ENCODE measurements at regions not wholly inside any gene's neighbourhood (a gene's known extent, or its start where the extent isn't known, plus 50 kb on each side); places are given as distances from the start of the nearest gene placed in this dataset.

DNA sequence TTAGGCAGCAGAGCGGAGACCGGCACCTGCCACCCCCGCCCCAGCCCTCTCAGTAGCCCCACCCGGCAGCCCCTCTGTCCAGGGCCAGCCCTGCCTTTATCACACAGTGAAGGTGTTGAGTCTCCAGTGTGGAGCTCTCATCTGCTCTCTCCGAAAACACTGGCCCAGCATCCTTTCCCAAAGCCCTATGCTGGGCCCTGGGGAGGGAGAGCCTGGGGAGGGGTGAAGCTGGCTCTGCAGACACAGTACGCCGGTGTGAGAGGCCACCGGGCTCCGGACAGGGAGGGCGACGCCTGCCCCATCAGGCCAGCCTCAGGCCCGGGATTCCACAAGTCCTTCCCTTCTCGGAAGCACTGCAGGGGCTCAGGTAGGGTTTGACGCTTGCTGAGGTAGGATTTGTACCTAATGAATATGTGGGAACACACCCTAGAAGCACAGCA lies 186.9 kb downstream of the ERMARD start:
- Histone ChIP-seq H3K4me3 (replicated peaks in 1 of 3; ENCODE audit: insufficient read depth in 1 of 3, low read depth in 1 of 3, low read length in 3 of 3) (no peak overlapping the region), H3K36me3 (ENCODE audit: control insufficient read depth in 2 of 2, extremely low read depth in 1 of 2, insufficient read depth in 2 of 2, low read length in 2 of 2) (no peaks in the 10 kb centered on the region), H3K4me2 (ENCODE audit: insufficient read depth, low read length) (no peak overlapping the region), H3K9ac (replicated peaks; ENCODE audit: extremely low read depth, insufficient read depth, low read length) (no peak overlapping the region), H3K79me2 (ENCODE audit: control insufficient read depth, insufficient read depth, low read length) (no peaks in the 10 kb centered on the region), H4K20me1 (replicated peaks; ENCODE audit: control insufficient read depth, extremely low read depth, insufficient read depth, low read length) (no peaks in the 10 kb centered on the region), H3K27me3 (ENCODE audit: control insufficient read depth in 2 of 2, insufficient read depth in 2 of 2, low read length in 2 of 2) (no peaks in the 10 kb centered on the region), H3K9me3 (replicated peaks; ENCODE audit: control insufficient read depth, insufficient read depth, low read length) (no peaks in the 10 kb centered on the region), H2AFZ (ENCODE audit: low read depth, low read length) (no peak overlapping the region), H3K27ac (ENCODE audit: insufficient read depth, low read depth, low read length) (no peak overlapping the region), H3K9me1 (replicated peaks; ENCODE audit: control insufficient read depth, extremely low read depth, insufficient read depth, low read length) (no peaks in the 10 kb centered on the region), H3K4me1 (ENCODE audit: control insufficient read depth, extremely low read depth, insufficient read depth, low read length) (peaks cover 25% of the 10 kb centered on the region)
- dilution Hi-C loops (cut with MboI; ENCODE audit: extremely low pct_ligation_motif_present, low sequenced_read_pairs) = no loop called here
- FAIRE-seq (no peak), DNase-seq (ENCODE audit: low read depth, low spot score) (no peak)
- no TSS peak for BruUV-seq (replicated peaks)
- intact Hi-C loops (cut with micrococcal nuclease) = loop anchor here (10.0 kb wide), 1 partner anchor 213 kb away; the partner anchor contains the start of gene PHF10
- TF ChIP-seq MYC (IDR thresholded peaks at IDR 0.05; ENCODE audit: low read depth, low read length) (no peak), JUN (IDR thresholded peaks at IDR 0.05; ENCODE audit: borderline replicate concordance, insufficient read depth, insufficient read length, low read depth) (no peak), POLR2A (IDR thresholded peaks at IDR 0.05; ENCODE audit: low read depth, low read length) (no peak)
- ChIA-PET CTCF (no interaction called here), POLR2A (no interaction called here)

GRCh38 chr6:169937389-169938261 lies 186.2 kb downstream of the ERMARD start:
- H3K9me1 ChIP-seq (replicated peaks; ENCODE audit: control insufficient read depth, extremely low read depth, insufficient read depth, low read length) = no peaks in the 10 kb centered on the region
- dilution Hi-C loops (cut with MboI; ENCODE audit: extremely low pct_ligation_motif_present, low sequenced_read_pairs) = no loop called here
- H3K36me3 ChIP-seq (ENCODE audit: control insufficient read depth in 2 of 2, extremely low read depth in 1 of 2, insufficient read depth in 2 of 2, low read length in 2 of 2) = no peaks in the 10 kb centered on the region
- CTCF ChIA-PET = no interaction called here
- TF ChIP-seq GATA2 (IDR thresholded peaks at IDR 0.05; ENCODE audit: insufficient read depth, insufficient read length, low read depth, low read length) = no peak
- no peak for TF ChIP-seq POLR2A (IDR thresholded peaks at IDR 0.05; ENCODE audit: low read depth, low read length)
- TF ChIP-seq, protein P1, sequence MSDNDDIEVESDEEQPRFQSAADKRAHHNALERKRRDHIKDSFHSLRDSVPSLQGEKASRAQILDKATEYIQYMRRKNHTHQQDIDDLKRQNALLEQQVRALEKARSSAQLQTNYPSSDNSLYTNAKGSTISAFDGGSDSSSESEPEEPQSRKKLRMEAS (IDR thresholded peaks at IDR 0.05; ENCODE audit: insufficient read depth, insufficient read length) = no peak
- no peak for TF ChIP-seq EZH2 (IDR thresholded peaks at IDR 0.05; ENCODE audit: borderline replicate concordance, low read depth, low read length, severe bottlenecking)
- no peak for TF ChIP-seq CTCF (IDR thresholded peaks at IDR 0.05; ENCODE audit: extremely low read depth in 1 of 2, insufficient read depth in 1 of 2, low read depth in 1 of 2, low read length in 2 of 2)
- TF ChIP-seq MYC (IDR thresholded peaks at IDR 0.05; ENCODE audit: low read depth, low read length) = no peak
- TF ChIP-seq POLR2AphosphoS5 (IDR thresholded peaks at IDR 0.05; ENCODE audit: insufficient read depth, low read depth, low read length) = no peak
- TF ChIP-seq FOS (IDR thresholded peaks at IDR 0.05; ENCODE audit: borderline replicate concordance, insufficient read depth, low read length) = no peak
- POLR2A ChIA-PET = no interaction called here
- peaks cover 25% of the 10 kb centered on the region for H3K4me1 ChIP-seq (ENCODE audit: control insufficient read depth, extremely low read depth, insufficient read depth, low read length)
- H3K9me3 ChIP-seq (replicated peaks; ENCODE audit: control insufficient read depth, insufficient read depth, low read length) = no peaks in the 10 kb centered on the region
- no peaks in the 10 kb centered on the region for H3K79me2 ChIP-seq (ENCODE audit: control insufficient read depth, insufficient read depth, low read length)
- H3K4me3 ChIP-seq (replicated peaks in 1 of 3; ENCODE audit: insufficient read depth in 1 of 3, low read depth in 1 of 3, low read length in 3 of 3) = no peak overlapping the region
- no peak overlapping the region for H2AFZ ChIP-seq (ENCODE audit: low read depth, low read length)
- H3K27ac ChIP-seq (ENCODE audit: insufficient read depth, low read depth, low read length) = no peak overlapping the region
- FAIRE-seq (no peak), DNase-seq (ENCODE audit: low read depth, low spot score) (no peak)
- H3K4me2 ChIP-seq (ENCODE audit: insufficient read depth, low read length) = no peak overlapping the region
- H3K27me3 ChIP-seq (ENCODE audit: control insufficient read depth in 2 of 2, insufficient read depth in 2 of 2, low read length in 2 of 2) = no peaks in the 10 kb centered on the region
- no peaks in the 10 kb centered on the region for H4K20me1 ChIP-seq (replicated peaks; ENCODE audit: control insufficient read depth, extremely low read depth, insufficient read depth, low read length)
- no peak overlapping the region for H3K9ac ChIP-seq (replicated peaks; ENCODE audit: extremely low read depth, insufficient read depth, low read length)
- no TSS peak for BruUV-seq (replicated peaks)
- intact Hi-C loops (cut with micrococcal nuclease) = loop anchor here (10.0 kb wide), 1 partner anchor 213 kb away; the partner anchor contains the start of gene PHF10
